ENCODE measurements at regions not wholly inside any gene's neighbourhood (a gene's known extent, or its start where the extent isn't known, plus 50 kb on each side); places are given as distances from the start of the nearest gene placed in this dataset.
A peak's percentile ranks its signal among the peaks of the same experiment; 100 is the strongest.
"Not testable (repeated sequence)": the region's sequence is repeated elsewhere in the genome, so short reads cannot be mapped to it uniquely, and the experiment has no call there.

DNA sequence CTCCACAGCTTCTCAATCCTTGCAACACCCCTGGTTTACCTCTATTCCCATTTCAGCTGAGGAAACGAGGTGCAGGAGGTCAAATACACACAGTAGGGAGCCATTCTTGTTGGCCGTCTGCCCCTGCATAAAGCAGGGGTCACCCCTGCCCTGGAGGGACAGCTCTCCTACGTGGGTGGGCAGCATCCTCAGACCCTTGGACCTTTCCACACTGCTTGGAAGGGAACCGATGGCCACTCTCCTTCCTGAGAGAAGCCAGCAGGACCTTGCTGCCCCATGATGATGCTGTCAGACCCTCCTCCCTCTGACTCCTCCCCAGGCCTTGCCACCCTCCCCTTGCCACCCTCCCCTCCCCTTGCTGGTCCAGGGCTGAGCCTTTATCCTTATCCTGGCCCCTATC, 121.1 kb upstream of the SYT13 start:
- ChIA-PET CTCF (interaction anchor here (1.9 to 3.1 kb wide), 2 partner anchors 35 to 247 kb away, joined by 5 to 15 read pairs; no protein-coding TSS in a partner anchor), POLR2A (no interaction called here)
- DNase-seq (ENCODE audit: low read depth) = no peak
- TF ChIP-seq, protein P1, sequence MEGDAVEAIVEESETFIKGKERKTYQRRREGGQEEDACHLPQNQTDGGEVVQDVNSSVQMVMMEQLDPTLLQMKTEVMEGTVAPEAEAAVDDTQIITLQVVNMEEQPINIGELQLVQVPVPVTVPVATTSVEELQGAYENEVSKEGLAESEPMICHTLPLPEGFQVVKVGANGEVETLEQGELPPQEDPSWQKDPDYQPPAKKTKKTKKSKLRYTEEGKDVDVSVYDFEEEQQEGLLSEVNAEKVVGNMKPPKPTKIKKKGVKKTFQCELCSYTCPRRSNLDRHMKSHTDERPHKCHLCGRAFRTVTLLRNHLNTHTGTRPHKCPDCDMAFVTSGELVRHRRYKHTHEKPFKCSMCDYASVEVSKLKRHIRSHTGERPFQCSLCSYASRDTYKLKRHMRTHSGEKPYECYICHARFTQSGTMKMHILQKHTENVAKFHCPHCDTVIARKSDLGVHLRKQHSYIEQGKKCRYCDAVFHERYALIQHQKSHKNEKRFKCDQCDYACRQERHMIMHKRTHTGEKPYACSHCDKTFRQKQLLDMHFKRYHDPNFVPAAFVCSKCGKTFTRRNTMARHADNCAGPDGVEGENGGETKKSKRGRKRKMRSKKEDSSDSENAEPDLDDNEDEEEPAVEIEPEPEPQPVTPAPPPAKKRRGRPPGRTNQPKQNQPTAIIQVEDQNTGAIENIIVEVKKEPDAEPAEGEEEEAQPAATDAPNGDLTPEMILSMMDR (IDR thresholded peaks at IDR 0.05; ENCODE audit: insufficient read depth, low read depth, low read length) = no peak
- Histone ChIP-seq H3K27me3 (ENCODE audit: control insufficient read depth, insufficient read depth, low read length) (no peaks in the 10 kb centered on the region), H3K4me3 (ENCODE audit: low read depth, low read length) (no peak overlapping the region), H3K36me3 (ENCODE audit: control insufficient read depth, insufficient read depth, low read length) (no peaks in the 10 kb centered on the region)

DNA sequence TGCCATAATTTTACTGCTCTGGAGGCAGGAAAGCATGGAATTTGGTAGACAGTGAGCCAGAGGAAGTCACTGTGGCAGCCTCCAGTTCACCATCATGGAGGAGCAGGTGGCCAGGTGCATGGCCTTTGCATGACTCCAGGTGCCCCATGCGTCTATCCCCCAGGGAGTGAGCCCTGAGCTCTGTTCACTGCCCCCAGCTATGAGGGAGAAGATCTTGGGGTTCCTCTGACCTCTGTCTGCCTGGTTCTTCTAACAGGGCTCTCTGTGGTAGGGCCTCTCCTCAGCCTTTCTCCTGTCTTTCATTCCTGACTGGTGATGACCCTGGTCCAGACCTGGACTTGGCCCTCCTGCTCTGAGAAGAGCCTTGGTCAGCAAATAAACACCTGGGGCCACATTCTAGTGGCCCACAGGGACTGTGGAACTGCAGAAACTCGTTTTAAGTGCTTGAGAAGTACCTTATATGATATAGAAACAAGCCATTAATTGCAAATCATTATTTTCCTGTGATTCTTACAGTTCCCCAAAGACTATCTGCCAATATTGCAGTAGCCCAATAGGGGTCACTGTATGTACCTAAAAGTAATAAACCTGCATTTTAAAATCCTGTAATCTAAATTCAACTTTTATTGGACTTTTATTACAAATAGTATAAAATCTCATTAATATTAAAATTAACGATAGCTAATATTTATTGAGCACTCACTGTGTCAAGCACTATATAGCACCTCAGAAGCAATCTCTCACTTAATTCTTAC, 120.0 kb upstream of the SYT13 start:
- TF ChIP-seq, protein P1 (IDR thresholded peaks at IDR 0.05; ENCODE audit: insufficient read depth, low read depth, low read length) = peak; percentile 42
- H3K36me3 ChIP-seq (ENCODE audit: control insufficient read depth, insufficient read depth, low read length) = no peaks in the 10 kb centered on the region
- H3K27me3 ChIP-seq (ENCODE audit: control insufficient read depth, insufficient read depth, low read length) = no peaks in the 10 kb centered on the region
- ChIA-PET CTCF (interaction anchor here (1.0 to 3.1 kb wide), 4 partner anchors 11 to 366 kb away, joined by 3 to 15 read pairs (median 6); no protein-coding TSS in a partner anchor), POLR2A (no interaction called here)
- DNase-seq (ENCODE audit: low read depth) = no peak
- H3K4me3 ChIP-seq (ENCODE audit: low read depth, low read length) = no peak overlapping the region

- H3K36me3 ChIP-seq (ENCODE audit: control insufficient read depth, insufficient read depth, low read length); DNase-seq (ENCODE audit: low read depth); H3K4me3 ChIP-seq (ENCODE audit: low read depth, low read length); POLR2A ChIA-PET; H3K27me3 ChIP-seq (ENCODE audit: control insufficient read depth, insufficient read depth, low read length): not testable (repeated sequence)
- CTCF ChIA-PET = interaction anchor here (0.9 to 2.2 kb wide), 3 partner anchors 32 to 368 kb away, joined by 3 to 7 read pairs (median 5); no protein-coding TSS in a partner anchor
These were observed 117.4 kb upstream of the SYT13 start for GRCh38 chr11:45403521-45403920.

GRCh38 chr11:45402049-45402630, 116.0 kb upstream of the SYT13 start:
- TF ChIP-seq, protein P1 (IDR thresholded peaks at IDR 0.05; ENCODE audit: insufficient read depth, low read depth, low read length) = no peak
- ChIA-PET POLR2A (no interaction called here), CTCF (interaction anchor here (0.6 kb wide), 1 partner anchor 13 kb away, joined by 3 read pairs; no protein-coding TSS in a partner anchor)
- DNase-seq (ENCODE audit: low read depth) = no peak
- H3K4me3 ChIP-seq (ENCODE audit: low read depth, low read length) = no peak overlapping the region
- no peaks in the 10 kb centered on the region for H3K36me3 ChIP-seq (ENCODE audit: control insufficient read depth, insufficient read depth, low read length)
- H3K27me3 ChIP-seq (ENCODE audit: control insufficient read depth, insufficient read depth, low read length) = no peaks in the 10 kb centered on the region

GRCh38 chr11:45400591-45400990, 114.5 kb upstream of the SYT13 start:
- TF ChIP-seq, protein P1 (IDR thresholded peaks at IDR 0.05; ENCODE audit: insufficient read depth, low read depth, low read length) = no peak
- ChIA-PET POLR2A (no interaction called here), CTCF (interaction anchor here (1.0 to 1.2 kb wide), 2 partner anchors 30 to 371 kb away, joined by 4 to 6 read pairs; no protein-coding TSS in a partner anchor)
- Histone ChIP-seq H3K4me3 (ENCODE audit: low read depth, low read length) (no peak overlapping the region), H3K36me3 (ENCODE audit: control insufficient read depth, insufficient read depth, low read length) (no peaks in the 10 kb centered on the region), H3K27me3 (ENCODE audit: control insufficient read depth, insufficient read depth, low read length) (no peaks in the 10 kb centered on the region)
- peak; percentile 32 for DNase-seq (ENCODE audit: low read depth)

All from BJ (cell line).